Natural killer cell treated with Interleukin-12 subunit alpha and Interleukin-12 subunit beta and Interleukin-15 and Interleukin-18, amount 100 ng/mL, for 72 hours (primary cell): ENCODE measurements at regions not wholly inside any gene's neighbourhood (a gene's known extent, or its start where the extent isn't known, plus 50 kb on each side); places are given as distances from the start of the nearest gene placed in this dataset.

Experiments
- ATAC-seq, 2 donors: fragments of 150-1000 bp; cut with Tn5 transposase in 1 of 2; sonication (Bioruptor Pico), chemical (Tn5 transposase) in 1 of 2; 2 replicates each; pipeline ENCODE4 v1.10.0; 2021
- DNase-seq: peaks from one replicate; pipeline ENCODE4 v3.0.0; 2022; ENCODE audit warnings: low spot score
- H3K27ac Mint-ChIP-seq, 2 donors: 1 replicate in 1 of 2; 2 replicates in 1 of 2; pipeline ENCODE4 v1.8.0; 2022; ENCODE audit warnings: mixed read lengths in 2 of 2, mild to moderate bottlenecking in 1 of 2, moderate library complexity in 1 of 2
- H3K27me3 Mint-ChIP-seq, 2 donors: 1 replicate in 1 of 2; 2 replicates in 1 of 2; pipeline ENCODE4 v1.8.0; 2022; ENCODE audit warnings: mixed read lengths in 2 of 2
- H3K36me3 Mint-ChIP-seq: one replicate; pipeline ENCODE4 v1.8.0; 2022; ENCODE audit warnings: mixed read lengths
- H3K4me1 Mint-ChIP-seq, 2 donors: 1 replicate in 1 of 2; 2 replicates in 1 of 2; pipeline ENCODE4 v1.8.0; 2022; ENCODE audit warnings: low read depth in 2 of 2, mixed read lengths in 2 of 2, mild to moderate bottlenecking in 1 of 2
- H3K4me3 Mint-ChIP-seq: one replicate; pipeline ENCODE4 v1.8.0; 2022; ENCODE audit warnings: mixed read lengths
- H3K9me3 Mint-ChIP-seq: 2 replicates; pipeline ENCODE4 v1.8.0; 2022; ENCODE audit warnings: mixed read lengths

GRCh38 chr10:128300290-128300824 lies 174.1 kb upstream of the MKI67 start:
- ATAC-seq: no peak
- Mint-ChIP-seq H3K4me3 (no peak overlapping the region), H3K36me3 (no peaks in the 10 kb centered on the region), H3K27ac (no peak overlapping the region), H3K4me1 (no peaks in the 10 kb centered on the region), H3K27me3 (peaks cover 0 to 12% of the 10 kb centered on the region in 2 donors), H3K9me3 (no peaks in the 10 kb centered on the region)
- DNase-seq: no peak

GRCh38 chr10:128301051-128301450 lies 174.8 kb upstream of the MKI67 start:
- H3K27ac Mint-ChIP-seq: no peak overlapping the region
- no peak for DNase-seq
- H3K4me1 Mint-ChIP-seq: no peaks in the 10 kb centered on the region
- no peaks in the 10 kb centered on the region for H3K36me3 Mint-ChIP-seq
- no peak overlapping the region for H3K4me3 Mint-ChIP-seq
- peaks cover 0 to 12% of the 10 kb centered on the region in 2 donors for H3K27me3 Mint-ChIP-seq
- no peak for ATAC-seq
- no peaks in the 10 kb centered on the region for H3K9me3 Mint-ChIP-seq

- Mint-ChIP-seq H3K36me3 (no peaks in the 10 kb centered on the region), H3K9me3 (no peaks in the 10 kb centered on the region)
- ATAC-seq: no peak
Observed at GRCh38 chr10:128302808-128303207, 176.6 kb upstream of the MKI67 start.

GRCh38 chr10:128304271-128304670 lies 178.0 kb upstream of the MKI67 start:
- no peaks in the 10 kb centered on the region for H3K9me3 Mint-ChIP-seq
- H3K36me3 Mint-ChIP-seq: no peaks in the 10 kb centered on the region
- no peaks in the 10 kb centered on the region for H3K4me1 Mint-ChIP-seq
- no peak for ATAC-seq
- H3K27ac Mint-ChIP-seq: no peak overlapping the region
- no peak for DNase-seq
- peaks cover 0 to 5% of the 10 kb centered on the region in 2 donors for H3K27me3 Mint-ChIP-seq
- H3K4me3 Mint-ChIP-seq: no peak overlapping the region

More at GRCh38 chr10:128302808-128303207, 176.6 kb upstream of the MKI67 start:
- Mint-ChIP-seq H3K4me3 (no peak overlapping the region), H3K4me1 (no peaks in the 10 kb centered on the region), H3K27me3 (peaks cover 0 to 5% of the 10 kb centered on the region in 2 donors), H3K27ac (no peak overlapping the region)
- no peak for DNase-seq

- Mint-ChIP-seq H3K4me1 (no peaks in the 10 kb centered on the region), H3K4me3 (no peak overlapping the region)
Observed at GRCh38 chr10:128305601-128306345, 179.6 kb upstream of the MKI67 start.

GRCh38 chr10:128306535-128306934 lies 180.3 kb upstream of the MKI67 start:
- Mint-ChIP-seq H3K36me3 (no peaks in the 10 kb centered on the region), H3K4me1 (no peaks in the 10 kb centered on the region)

More at GRCh38 chr10:128305601-128306345, 179.6 kb upstream of the MKI67 start:
- Mint-ChIP-seq H3K9me3 (no peaks in the 10 kb centered on the region), H3K27me3 (no peaks in the 10 kb centered on the region), H3K27ac (no peak overlapping the region), H3K36me3 (no peaks in the 10 kb centered on the region)
- DNase-seq (no peak), ATAC-seq (no peak)

GRCh38 chr10:128306966-128307365 lies 180.7 kb upstream of the MKI67 start:
- H3K27ac Mint-ChIP-seq: no peak overlapping the region
- ATAC-seq (no peak), DNase-seq (no peak)

More at GRCh38 chr10:128306535-128306934, 180.3 kb upstream of the MKI67 start:
- Mint-ChIP-seq H3K27me3 (no peaks in the 10 kb centered on the region), H3K9me3 (no peaks in the 10 kb centered on the region), H3K4me3 (no peak overlapping the region), H3K27ac (no peak overlapping the region)
- DNase-seq (no peak), ATAC-seq (no peak)

GRCh38 chr10:128307820-128308219 lies 181.6 kb upstream of the MKI67 start:
- H3K27ac Mint-ChIP-seq: no peak overlapping the region
- no peak for ATAC-seq
- no peak for DNase-seq
- H3K36me3 Mint-ChIP-seq: no peaks in the 10 kb centered on the region
- H3K27me3 Mint-ChIP-seq: no peaks in the 10 kb centered on the region
- H3K4me1 Mint-ChIP-seq: no peaks in the 10 kb centered on the region
- no peaks in the 10 kb centered on the region for H3K9me3 Mint-ChIP-seq
- no peak overlapping the region for H3K4me3 Mint-ChIP-seq

More at GRCh38 chr10:128306966-128307365, 180.7 kb upstream of the MKI67 start:
- H3K27me3 Mint-ChIP-seq: no peaks in the 10 kb centered on the region
- H3K4me1 Mint-ChIP-seq: no peaks in the 10 kb centered on the region
- no peaks in the 10 kb centered on the region for H3K36me3 Mint-ChIP-seq
- no peak overlapping the region for H3K4me3 Mint-ChIP-seq
- no peaks in the 10 kb centered on the region for H3K9me3 Mint-ChIP-seq

- H3K27ac Mint-ChIP-seq: no peak overlapping the region
- no peak overlapping the region for H3K4me3 Mint-ChIP-seq
- DNase-seq: no peak
- no peaks in the 10 kb centered on the region for H3K9me3 Mint-ChIP-seq
- H3K4me1 Mint-ChIP-seq: no peaks in the 10 kb centered on the region
- ATAC-seq: no peak
- H3K27me3 Mint-ChIP-seq: no peaks in the 10 kb centered on the region
- H3K36me3 Mint-ChIP-seq: no peaks in the 10 kb centered on the region
Observed at GRCh38 chr10:128310971-128311658, 184.9 kb upstream of the MKI67 start.

- H3K27me3 Mint-ChIP-seq: no peaks in the 10 kb centered on the region
- no peak overlapping the region for H3K27ac Mint-ChIP-seq
- no peaks in the 10 kb centered on the region for H3K36me3 Mint-ChIP-seq
- H3K4me3 Mint-ChIP-seq: no peak overlapping the region
- DNase-seq: no peak
- no peaks in the 10 kb centered on the region for H3K9me3 Mint-ChIP-seq
- ATAC-seq: no peak
- H3K4me1 Mint-ChIP-seq: no peaks in the 10 kb centered on the region
Observed at GRCh38 chr10:128312250-128312649, 186.0 kb upstream of the MKI67 start.

- Mint-ChIP-seq H3K36me3 (no peaks in the 10 kb centered on the region), H3K9me3 (no peaks in the 10 kb centered on the region), H3K27ac (no peak overlapping the region), H3K4me1 (no peaks in the 10 kb centered on the region), H3K4me3 (no peak overlapping the region), H3K27me3 (no peaks in the 10 kb centered on the region)
- ATAC-seq: no peak
- no peak for DNase-seq
Observed at GRCh38 chr10:128314686-128315085, 188.5 kb upstream of the MKI67 start.

GRCh38 chr10:128316121-128316726 lies 190.0 kb upstream of the MKI67 start:
- no peak overlapping the region for H3K4me3 Mint-ChIP-seq
- H3K27ac Mint-ChIP-seq: no peak overlapping the region
- H3K36me3 Mint-ChIP-seq: no peaks in the 10 kb centered on the region
- ATAC-seq (peak in 1 of 2 donors; percentile 28), DNase-seq (no peak)
- H3K9me3 Mint-ChIP-seq: no peaks in the 10 kb centered on the region
- no peaks in the 10 kb centered on the region for H3K27me3 Mint-ChIP-seq
- no peaks in the 10 kb centered on the region for H3K4me1 Mint-ChIP-seq

- DNase-seq (no peak), ATAC-seq (peak in 1 of 2 donors; percentile 56)
- H3K9me3 Mint-ChIP-seq: no peaks in the 10 kb centered on the region
- no peak overlapping the region for H3K27ac Mint-ChIP-seq
- H3K27me3 Mint-ChIP-seq: peaks cover 0 to 4% of the 10 kb centered on the region in 2 donors
- no peak overlapping the region for H3K4me3 Mint-ChIP-seq
- no peaks in the 10 kb centered on the region for H3K36me3 Mint-ChIP-seq
- H3K4me1 Mint-ChIP-seq: no peaks in the 10 kb centered on the region
Observed at GRCh38 chr10:128316925-128317324, 190.7 kb upstream of the MKI67 start.

GRCh38 chr10:128318366-128318765 lies 192.1 kb upstream of the MKI67 start:
- no peak for DNase-seq
- no peaks in the 10 kb centered on the region for H3K9me3 Mint-ChIP-seq
- no peak for ATAC-seq
- no peak overlapping the region for H3K27ac Mint-ChIP-seq
- no peaks in the 10 kb centered on the region for H3K36me3 Mint-ChIP-seq
- H3K4me1 Mint-ChIP-seq: no peaks in the 10 kb centered on the region
- H3K27me3 Mint-ChIP-seq: peaks cover 0 to 8% of the 10 kb centered on the region in 2 donors
- H3K4me3 Mint-ChIP-seq: no peak overlapping the region
